Osteocyte (in vitro differentiated cells): ENCODE measurements at regions not wholly inside any gene's neighbourhood (a gene's known extent, or its start where the extent isn't known, plus 50 kb on each side); places are given as distances from the start of the nearest gene placed in this dataset.

Source experiments
- DNase-seq: peaks from one replicate; pipeline ENCODE4 v3.0.0; 2021; ENCODE audit warnings: mixed read lengths; ENCODE audit not compliant: unreplicated experiment; ENCODE audit errors: extremely low spot score
- H3K27ac Mint-ChIP-seq: one replicate; pipeline ENCODE4 v1.8.0; 2021; ENCODE audit warnings: mild to moderate bottlenecking, mixed read lengths; ENCODE audit not compliant: unreplicated experiment
- H3K27me3 Mint-ChIP-seq: one replicate; pipeline ENCODE4 v1.8.0; 2021; ENCODE audit warnings: mixed read lengths; ENCODE audit not compliant: unreplicated experiment
- H3K36me3 Mint-ChIP-seq: one replicate; pipeline ENCODE4 v1.8.0; 2021; ENCODE audit warnings: mixed read lengths; ENCODE audit not compliant: unreplicated experiment
- H3K4me1 Mint-ChIP-seq: one replicate; pipeline ENCODE4 v1.8.0; 2021; ENCODE audit warnings: mixed read lengths; ENCODE audit not compliant: unreplicated experiment
- H3K4me3 Mint-ChIP-seq: one replicate; pipeline ENCODE4 v1.8.0; 2021; ENCODE audit warnings: mild to moderate bottlenecking, moderate library complexity, mixed read lengths; ENCODE audit not compliant: unreplicated experiment
- H3K9me3 Mint-ChIP-seq: one replicate; pipeline ENCODE4 v1.8.0; 2021; ENCODE audit warnings: mixed read lengths; ENCODE audit not compliant: unreplicated experiment
- CTCF ChIP-seq: fragments of 200-600 bp; sonication (generic); IDR thresholded peaks from 2 replicates; pipeline ENCODE4 v1.5.0; 2021; ENCODE audit warnings: antibody characterized with exemption, mild to moderate bottlenecking, moderate library complexity

GRCh38 chr2:34340307-34340706 lies 741.2 kb upstream of the FAM98A start:
- peaks cover 1% of the 10 kb centered on the region for H3K4me1 Mint-ChIP-seq
- DNase-seq = no peak
- no peaks in the 10 kb centered on the region for H3K27me3 Mint-ChIP-seq
- no peaks in the 10 kb centered on the region for H3K36me3 Mint-ChIP-seq
- no peak overlapping the region for H3K27ac Mint-ChIP-seq
- no peak for TF ChIP-seq CTCF
- H3K4me3 Mint-ChIP-seq = no peak overlapping the region
- H3K9me3 Mint-ChIP-seq = no peaks in the 10 kb centered on the region

GRCh38 chr2:34337735-34338134 lies 738.6 kb upstream of the FAM98A start:
- no peak for DNase-seq
- peaks cover 4% of the 10 kb centered on the region for H3K9me3 Mint-ChIP-seq
- no peaks in the 10 kb centered on the region for H3K27me3 Mint-ChIP-seq
- H3K27ac Mint-ChIP-seq = no peak overlapping the region
- no peaks in the 10 kb centered on the region for H3K36me3 Mint-ChIP-seq
- H3K4me3 Mint-ChIP-seq = no peak overlapping the region
- H3K4me1 Mint-ChIP-seq = peaks cover 1% of the 10 kb centered on the region
- TF ChIP-seq CTCF = no peak

- no peaks in the 10 kb centered on the region for H3K36me3 Mint-ChIP-seq
- no peak for DNase-seq
- H3K27ac Mint-ChIP-seq = no peak overlapping the region
- peaks cover 4% of the 10 kb centered on the region for H3K9me3 Mint-ChIP-seq
- H3K27me3 Mint-ChIP-seq = no peaks in the 10 kb centered on the region
- H3K4me1 Mint-ChIP-seq = no peaks in the 10 kb centered on the region
- no peak for TF ChIP-seq CTCF
- no peak overlapping the region for H3K4me3 Mint-ChIP-seq
Measured at GRCh38 chr2:34332813-34333212, 733.7 kb upstream of the FAM98A start.

GRCh38 chr2:34320056-34320455 lies 721.0 kb upstream of the FAM98A start:
- Mint-ChIP-seq H3K4me1 (no peaks in the 10 kb centered on the region), H3K36me3 (no peaks in the 10 kb centered on the region), H3K27ac (no peak overlapping the region), H3K27me3 (no peaks in the 10 kb centered on the region), H3K9me3 (no peaks in the 10 kb centered on the region), H3K4me3 (no peak overlapping the region)
- no peak for TF ChIP-seq CTCF
- DNase-seq = no peak

GRCh38 chr2:34317797-34318196 lies 718.7 kb upstream of the FAM98A start:
- no peaks in the 10 kb centered on the region for H3K27me3 Mint-ChIP-seq
- peaks cover under 1% of the 10 kb centered on the region for H3K9me3 Mint-ChIP-seq
- H3K27ac Mint-ChIP-seq = no peak overlapping the region
- no peaks in the 10 kb centered on the region for H3K36me3 Mint-ChIP-seq
- H3K4me3 Mint-ChIP-seq = no peak overlapping the region
- H3K4me1 Mint-ChIP-seq = no peaks in the 10 kb centered on the region
- DNase-seq = no peak
- no peak for TF ChIP-seq CTCF
